ENCODE measurements at regions not wholly inside any gene's neighbourhood (a gene's known extent, or its start where the extent isn't known, plus 50 kb on each side); places are given as distances from the start of the nearest gene placed in this dataset.

GRCh38 chr10:130895161-130895560, 416.4 kb downstream of the TCERG1L start:
- DNase-seq = no peak

DNA sequence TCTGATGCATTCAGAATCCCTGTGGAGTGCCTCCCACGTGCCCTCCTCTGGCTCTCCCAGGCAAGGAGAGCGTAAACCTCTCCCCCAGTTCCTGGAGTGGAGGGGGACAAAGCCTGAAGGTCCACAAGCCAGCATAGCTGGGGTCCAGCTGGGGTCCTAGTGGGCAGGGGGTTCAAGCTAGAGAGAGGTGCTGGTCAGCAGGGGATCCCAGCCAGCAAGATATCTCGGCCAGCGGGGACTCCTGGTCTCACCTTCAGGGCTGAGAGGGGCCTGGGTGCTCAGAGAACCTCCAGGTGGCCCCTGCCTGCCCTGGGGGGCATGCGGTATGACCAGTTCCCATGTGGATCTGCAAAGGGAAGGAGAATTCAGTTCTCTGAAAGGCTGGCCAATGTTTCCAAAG, 413.7 kb downstream of the TCERG1L start:
- DNase-seq = no peak

GRCh38 chr10:130898381-130898780, 413.1 kb downstream of the TCERG1L start:
- no peak for DNase-seq

GRCh38 chr10:130899856-130900255, 411.7 kb downstream of the TCERG1L start:
- DNase-seq = no peak

- no peak for DNase-seq
These were observed 410.9 kb downstream of the TCERG1L start for GRCh38 chr10:130900441-130901160.

DNA sequence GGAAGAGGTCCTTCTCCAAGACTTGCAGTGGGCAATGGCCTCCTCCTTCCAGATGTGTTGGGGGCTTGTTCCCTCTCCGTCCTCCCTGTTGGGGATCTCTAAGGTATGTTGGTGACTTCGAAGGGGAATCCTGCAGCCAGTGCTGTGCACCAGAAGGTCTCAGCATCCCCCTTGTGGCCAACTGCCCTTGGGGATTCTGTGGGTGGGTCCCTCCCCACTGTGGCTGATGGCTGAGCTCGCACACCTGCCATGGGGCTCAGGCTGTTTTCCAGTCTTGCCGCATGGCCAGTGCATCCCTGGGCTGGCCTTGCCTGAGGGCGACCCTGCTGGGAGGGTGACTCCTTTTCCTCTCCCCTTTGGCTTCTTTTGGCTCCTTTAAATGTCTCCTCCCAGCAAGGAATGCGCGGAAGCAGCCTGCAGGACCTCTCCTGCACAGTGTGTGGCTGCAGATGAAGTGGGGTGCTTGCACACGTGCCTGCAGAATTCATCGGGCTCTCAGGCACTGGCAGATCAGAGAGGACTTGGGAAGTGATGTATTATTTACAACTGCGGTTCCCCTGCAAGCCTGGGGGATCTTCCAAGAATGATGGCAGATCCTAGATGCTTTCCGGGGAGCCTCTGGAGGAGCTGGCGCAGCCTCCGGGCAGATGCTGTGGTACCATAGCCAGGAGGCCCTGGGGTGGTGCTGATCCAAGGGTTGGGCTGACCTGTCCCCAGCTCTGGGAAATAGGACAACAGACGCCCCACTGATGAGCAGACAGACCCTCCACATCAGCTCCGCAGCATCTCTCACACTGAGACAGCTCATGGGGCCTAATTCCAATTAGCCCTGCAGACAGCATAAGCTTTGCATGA, 410.0 kb downstream of the TCERG1L start:
- no peak for DNase-seq

- DNase-seq = no peak
These were observed 409.1 kb downstream of the TCERG1L start for GRCh38 chr10:130902471-130902870.

GRCh38 chr10:130902929-130903328, 408.6 kb downstream of the TCERG1L start:
- no peak for DNase-seq

- DNase-seq = no peak
These were observed 406.8 kb downstream of the TCERG1L start for GRCh38 chr10:130904676-130905075.

DNA sequence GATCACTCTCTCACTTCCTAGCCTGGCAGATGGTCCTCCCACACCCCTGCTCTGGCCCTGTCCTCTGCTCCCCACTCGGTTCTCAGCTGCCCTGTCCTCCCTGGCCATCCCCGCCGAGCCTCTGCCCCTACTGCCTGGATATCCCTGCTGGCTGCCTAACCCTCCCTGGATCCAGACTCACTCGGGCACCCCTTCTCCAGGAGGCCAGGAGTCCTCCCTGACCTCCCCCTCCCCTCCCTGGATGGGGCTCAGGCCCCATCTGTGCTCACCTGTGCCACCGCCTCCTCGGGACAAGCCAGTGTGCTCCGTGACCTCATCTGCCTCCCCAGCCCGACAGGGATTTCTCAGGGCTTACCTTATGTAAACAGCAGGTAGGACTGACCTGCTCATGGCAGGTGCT, 406.1 kb downstream of the TCERG1L start:
- DNase-seq = no peak

DNA sequence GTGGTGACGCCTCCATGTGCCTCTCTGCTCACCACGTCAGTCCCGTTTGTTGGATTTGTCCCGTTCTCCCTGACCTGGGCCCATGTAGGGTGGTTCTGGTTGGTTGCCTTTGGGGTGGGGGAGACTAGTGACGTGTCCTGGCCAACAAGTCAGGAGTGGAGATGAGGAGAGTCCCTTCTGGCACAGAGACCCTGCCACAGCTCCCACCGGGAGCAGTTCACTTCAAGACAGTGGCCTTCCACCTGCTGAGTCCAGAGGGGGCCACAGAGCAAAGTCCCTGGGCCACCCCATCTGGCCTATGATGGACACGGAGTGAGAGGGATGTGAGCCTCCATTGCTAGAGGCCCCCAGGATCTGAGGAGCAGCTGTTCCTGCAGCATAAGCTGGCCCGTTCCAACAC, 405.6 kb downstream of the TCERG1L start:
- DNase-seq = no peak

- DNase-seq = no peak
These were observed 400.7 kb downstream of the TCERG1L start for GRCh38 chr10:130910848-130911247.

GRCh38 chr10:130913844-130914243, 397.7 kb downstream of the TCERG1L start:
- DNase-seq = no peak

- no peak for DNase-seq
These were observed 397.2 kb downstream of the TCERG1L start for GRCh38 chr10:130914367-130914766.

DNA sequence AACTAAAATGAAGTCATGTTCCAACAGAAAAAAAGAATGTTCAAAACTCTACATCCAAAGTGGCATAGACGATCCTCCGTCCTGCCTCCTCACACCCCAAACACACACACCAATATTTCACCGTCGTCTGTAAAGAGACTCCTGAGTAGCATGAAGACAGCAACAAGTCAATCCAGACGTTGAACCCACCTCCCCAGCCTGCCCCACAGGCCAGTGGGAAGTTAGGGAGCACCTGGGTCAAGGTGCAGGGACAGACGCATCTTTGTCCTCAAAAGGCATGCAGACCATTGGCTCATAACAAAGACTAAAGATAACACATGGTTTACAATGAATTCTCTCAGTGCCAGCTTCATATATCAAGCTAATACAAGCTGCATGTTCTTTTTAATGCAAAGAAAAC, 396.5 kb downstream of the TCERG1L start:
- DNase-seq = no peak

GRCh38 chr10:130921461-130921860, 390.1 kb downstream of the TCERG1L start:
- DNase-seq = no peak

- no peak for DNase-seq
These were observed 389.5 kb downstream of the TCERG1L start for GRCh38 chr10:130921911-130922440.

GRCh38 chr10:130923596-130923995, 387.9 kb downstream of the TCERG1L start:
- DNase-seq = no peak

DNA sequence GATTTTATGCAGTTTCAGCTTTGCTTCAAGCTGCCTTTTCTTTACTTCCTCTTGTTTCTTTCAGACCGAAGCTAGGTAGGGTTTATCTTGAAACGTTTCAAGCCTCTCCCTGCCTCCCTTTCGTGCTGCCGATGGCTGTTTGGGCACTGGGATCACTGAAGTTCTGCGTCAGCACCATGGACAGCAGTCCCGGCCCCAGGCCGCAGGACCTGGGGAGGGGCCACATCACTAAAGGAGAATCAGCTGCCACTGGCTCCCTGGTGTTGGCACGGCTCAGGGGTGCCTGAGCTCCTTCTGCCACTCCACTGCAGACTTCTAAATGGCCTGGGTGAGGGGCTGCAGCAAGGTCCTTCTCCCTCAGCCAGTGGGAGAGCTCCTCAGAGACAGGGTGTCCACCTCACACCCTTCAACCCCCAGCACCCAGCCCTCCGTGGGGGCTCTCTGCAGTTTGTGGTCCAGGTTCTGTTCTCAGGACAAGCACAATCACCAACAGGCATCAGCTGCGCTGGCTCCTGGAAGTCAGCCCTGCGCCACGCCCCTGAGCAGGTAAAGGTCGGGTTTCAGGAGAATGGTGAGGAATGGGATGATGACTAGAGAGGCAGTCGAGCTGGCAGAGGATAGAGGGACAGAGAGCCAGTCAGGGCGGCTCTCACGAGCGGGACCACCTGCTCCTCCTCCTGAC, 387.2 kb downstream of the TCERG1L start:
- no peak for DNase-seq

DNA sequence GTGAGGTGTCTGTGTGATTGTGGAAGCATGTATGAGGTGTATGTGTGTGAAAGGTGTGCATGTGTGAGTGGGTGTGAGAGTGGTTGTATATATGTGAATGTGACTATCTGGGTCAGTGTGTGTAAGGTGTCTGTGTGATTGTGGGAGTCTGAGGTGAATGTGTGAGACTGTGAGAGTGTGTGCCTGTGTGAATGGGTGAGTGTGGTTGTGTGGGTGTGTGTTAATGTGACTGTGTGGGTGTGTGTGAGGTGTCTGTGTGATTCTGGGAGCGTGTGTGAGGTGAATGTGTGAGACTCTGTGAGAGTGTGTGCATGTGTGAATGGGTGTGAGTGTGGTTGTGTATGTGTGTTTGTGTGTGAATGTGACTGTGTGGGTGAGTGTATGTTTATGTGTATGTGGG, 385.1 kb downstream of the TCERG1L start:
- no peak for DNase-seq

DNA sequence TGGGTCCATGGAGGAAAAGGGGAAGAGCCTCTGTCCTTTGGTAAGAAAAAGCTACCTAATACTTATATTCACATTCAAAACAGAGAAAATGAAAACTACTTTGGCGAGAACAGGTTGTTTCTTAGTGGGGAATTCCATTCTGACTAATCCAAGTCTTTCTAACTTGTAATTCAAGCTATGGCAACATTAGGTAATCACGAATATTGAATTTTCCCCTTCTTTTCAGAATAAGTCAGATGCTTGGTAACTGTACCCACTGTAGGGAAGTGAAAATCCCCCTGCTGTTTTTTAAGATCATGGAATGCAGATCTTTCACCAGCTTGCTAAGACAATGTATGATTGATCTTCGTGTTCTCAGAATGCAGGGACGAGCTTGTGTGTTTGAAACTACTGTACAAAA, 384.4 kb downstream of the TCERG1L start:
- DNase-seq = no peak

- no peak for DNase-seq
These were observed 383.2 kb downstream of the TCERG1L start for GRCh38 chr10:130928306-130928705.
